K562 (cell line): ENCODE measurements at regions not wholly inside any gene's neighbourhood (a gene's known extent, or its start where the extent isn't known, plus 50 kb on each side); places are given as distances from the start of the nearest gene placed in this dataset.
A peak's percentile ranks its signal among the peaks of the same experiment; 100 is the strongest.

Experiments used
- ATAC-seq: fragments of 200-7000 bp; cut with Tn5 transposase; 3 replicates; pipeline ENCODE4 v1.9.1; 2020; ENCODE audit warnings: moderate library complexity
- BruUV-seq: library from RNA; stranded (reverse); fragments of 400-500 nt; replicated peaks from 2 replicates; lab custom pipeline; 2021; lab: Mats Ljungman, UMichigan
- CTCF ChIA-PET: fragments of 300-600 bp; formaldehyde crosslinking; extraction: SDS; loops from one replicate; lab custom pipeline; 2021; ENCODE audit warnings: low intra/inter-chr PET ratio; lab: Yijun Ruan, JAX
- POLR2A ChIA-PET: fragments of 300-600, 350-650 bp; sonication (Branson Sonifier 250); formaldehyde crosslinking; extraction: SDS; loops from one replicate; lab custom pipeline; 2021; ENCODE audit warnings: antibody characterized with exemption, inconsistent platforms; lab: Yijun Ruan, JAX
- DNase-seq, 4 experiments: peaks; one replicate each; pipeline versions ENCODE4 v3.0.0 to v3.0.0-alpha.2; 2011 to 2018; ENCODE audit warnings: low spot score in 3 of 4, mixed read lengths in 3 of 4; ENCODE audit errors: extremely low read depth in 1 of 4
- FAIRE-seq: peaks from 2 replicates; lab custom pipeline; 2011; peaks lifted over from hg19 to GRCh38; lab: Jason Lieb, UNC
- H2AFZ ChIP-seq: 2 replicates; pipeline ENCODE4 v1.6.0; 2011; ENCODE audit warnings: low read depth, low read length, control low read depth, inconsistent platforms
- H3K27ac ChIP-seq: fragments of 200-600 bp; 3 replicates; pipeline ENCODE4 v1.8.0; 2011; ENCODE audit warnings: low read depth, mild to moderate bottlenecking, control low read depth, inconsistent platforms, low read length, moderate library complexity, mixed read lengths; ENCODE audit errors: extremely low read depth
- H3K27me3 ChIP-seq, 2 experiments: fragments of 300-600 bp in 1 of 2; 2 replicates in 1 of 2; 3 replicates in 1 of 2; pipeline versions ENCODE4 v1.6.0 to v1.8.0; 2011; ENCODE audit warnings: inconsistent platforms in 2 of 2, low read length in 2 of 2, mild to moderate bottlenecking in 1 of 2, mixed read lengths in 1 of 2, moderate library complexity in 1 of 2; ENCODE audit not compliant: control insufficient read depth in 2 of 2, insufficient read depth in 2 of 2
- H3K36me3 ChIP-seq: fragments of 300-600 bp; 3 replicates; pipeline ENCODE4 v1.8.0; 2011; ENCODE audit warnings: mild to moderate bottlenecking, low read length, inconsistent platforms; ENCODE audit not compliant: control insufficient read depth, insufficient read depth
- H3K4me1 ChIP-seq, 2 experiments: fragments of 200-600 bp in 1 of 2; replicated peaks in 1 of 2; 2 replicates in 1 of 2; 3 replicates in 1 of 2; pipeline versions ENCODE4 v1.5.1 to v1.8.0; 2011; ENCODE audit warnings: inconsistent platforms in 2 of 2, low read length in 2 of 2, mild to moderate bottlenecking in 1 of 2, mixed read lengths in 1 of 2, moderate library complexity in 1 of 2; ENCODE audit not compliant: control insufficient read depth in 2 of 2, insufficient read depth in 2 of 2
- H3K4me2 ChIP-seq: 2 replicates; pipeline ENCODE4 v1.6.1; 2011; ENCODE audit warnings: low read length, control low read depth, inconsistent platforms, mixed read lengths; ENCODE audit not compliant: insufficient read depth
- H3K4me3 ChIP-seq: fragments of 200-600 bp; sonication (generic), shearing (Covaris generic); 2 replicates; pipeline ENCODE4 v1.5.1; 2016; ENCODE audit warnings: control low read depth, inconsistent platforms
- H3K79me2 ChIP-seq: fragments of 200-600 bp; 3 replicates; pipeline ENCODE4 v1.8.0; 2011; ENCODE audit warnings: low read length, inconsistent platforms; ENCODE audit not compliant: control insufficient read depth, insufficient read depth
- H3K9ac ChIP-seq, 2 experiments: 2 replicates each; pipeline versions ENCODE4 v1.6.0 to v1.6.1; 2011; ENCODE audit warnings: low read depth in 2 of 2, low read length in 2 of 2, control low read depth in 1 of 2, inconsistent platforms in 1 of 2, mild to moderate bottlenecking in 1 of 2, mixed read lengths in 1 of 2; ENCODE audit not compliant: insufficient read depth in 1 of 2
- H3K9me1 ChIP-seq: one replicate; pipeline ENCODE4 v1.6.0; 2011; ENCODE audit warnings: inconsistent platforms, mild to moderate bottlenecking, low read length, moderate library complexity; ENCODE audit not compliant: control insufficient read depth, insufficient read depth
- H3K9me3 ChIP-seq: replicated peaks from 2 replicates; pipeline ENCODE4 v1.5.1; 2011; ENCODE audit warnings: low read depth, low read length, inconsistent platforms; ENCODE audit not compliant: control insufficient read depth, insufficient read depth
- H4K20me1 ChIP-seq: replicated peaks from 2 replicates; pipeline ENCODE4 v1.6.1; 2011; ENCODE audit warnings: low read length, inconsistent platforms, mixed read lengths; ENCODE audit not compliant: control insufficient read depth, insufficient read depth
- BHLHE40 ChIP-seq: IDR thresholded peaks from 2 replicates; pipeline ENCODE4 v1.6.1; 2011; ENCODE audit warnings: low read length, improper control_type of control experiment
- CEBPB ChIP-seq: fragments of 450-650 bp; IDR thresholded peaks from 2 replicates; pipeline ENCODE4 v1.6.1; 2016; ENCODE audit warnings: missing genetic modification characterization, missing compliant biosample characterization
- CEBPG ChIP-seq, 3 experiments: fragments of 200-800 bp in 1 of 3; sonication (Bioruptor generic) in 1 of 3; sonication (generic) in 1 of 3; formaldehyde crosslinking in 1 of 3; IDR thresholded peaks in 2 of 3; conservative IDR thresholded peaks in 1 of 3; 2 replicates each; pipeline versions ENCODE4 v1.6.1 to v1.8.0; 2016 to 2022; ENCODE audit warnings: missing compliant biosample characterization in 2 of 3, missing genetic modification characterization in 2 of 3, mild to moderate bottlenecking in 1 of 3, missing genetic modification reagents in 1 of 3
- HMBOX1 ChIP-seq: sonication (generic); IDR thresholded peaks from 2 replicates; pipeline ENCODE4 v1.6.1; 2016
- IRF1 ChIP-seq: sonication (generic); formaldehyde crosslinking; IDR thresholded peaks from 2 replicates; pipeline ENCODE4 v1.8.0; 2022; ENCODE audit warnings: missing genetic modification reagents, mild to moderate bottlenecking, borderline replicate concordance
- WGBS: fragments of 100-300 bp; shearing (Covaris generic); methylation state at CpG from one replicate; pipeline ENCODE4 v1.1.6; 2016; ENCODE audit warnings: low coverage, mixed read lengths; ENCODE audit not compliant: insufficient coverage; ENCODE audit errors: missing lambda C conversion rate; 5-methylcytosine and 5-hydroxymethylcytosine counted together
- in situ Hi-C: fragments of 300-500 bp; cut with MboI; formaldehyde crosslinking; loops from 4 replicates; pipeline ENCODE4 v1.15.0; 2018; ENCODE audit warnings: inconsistent platforms, mixed read lengths
- intact Hi-C: fragments of 100-400 bp; cut with micrococcal nuclease; formaldehyde crosslinking; loops from 2 replicates; pipeline ENCODE4 v1.14.2; 2022

GRCh38 chr7:22572937-22573336 is 72.9 kb upstream of the STEAP1B start:
- Histone ChIP-seq H3K27ac (no peak overlapping the region), H3K4me1 (no peaks in the 10 kb centered on the region), H2AFZ (no peak overlapping the region), H3K36me3 (no peaks in the 10 kb centered on the region; the same call in 2 of the 3 replicates), H3K9me3 (no peaks in the 10 kb centered on the region), H3K27me3 (no peaks in the 10 kb centered on the region), H3K9me1 (no peaks in the 10 kb centered on the region), H3K4me3 (no peak overlapping the region), H3K4me2 (no peak overlapping the region), H3K9ac (no peak overlapping the region), H4K20me1 (no peaks in the 10 kb centered on the region), H3K79me2 (no peaks in the 10 kb centered on the region)
- intact Hi-C loops (no loop called here), in situ Hi-C loops (no loop called here)
- ChIA-PET CTCF (no interaction called here), POLR2A (no interaction called here)
- BruUV-seq: no TSS peak
- ATAC-seq (no peak), FAIRE-seq (no peak), DNase-seq (no peak)
- TF ChIP-seq HMBOX1: peak; percentile 39
- TF ChIP-seq IRF1 (CRISPR knock-in tag): no peak
- peak; percentile 57 for TF ChIP-seq CEBPB
- no peak for TF ChIP-seq CEBPG (CRISPR knock-in tag; IDR thresholded peaks at IDR 0.05)
- TF ChIP-seq CEBPG (tag; conservative IDR thresholded peaks at IDR 0.05 in 1 of 2, IDR thresholded peaks at IDR 0.05 in 1 of 2): peak in 1 of 2 experiments; percentile 44; a peak in 1 of 4 replicates
- no peak for TF ChIP-seq BHLHE40
- 59% methylated on average over 7 of the region's 7 CpGs for WGBS
